Mesendoderm (in vitro differentiated cells): ENCODE measurements at regions not wholly inside any gene's neighbourhood (a gene's known extent, or its start where the extent isn't known, plus 50 kb on each side); places are given as distances from the start of the nearest gene placed in this dataset.

Experiments used
- DNase-seq: peaks from one replicate; pipeline ENCODE4 v3.0.0; 2013
- H2AK5ac ChIP-seq: 2 replicates; pipeline ENCODE4 v1.6.1; 2013; ENCODE audit warnings: low read length, inconsistent platforms
- H2BK120ac ChIP-seq: 2 replicates; pipeline ENCODE4 v1.6.1; 2013; ENCODE audit warnings: low read depth, mild to moderate bottlenecking, low read length, moderate library complexity, mixed read lengths
- H2BK15ac ChIP-seq: replicated peaks from 2 replicates; pipeline ENCODE4 v1.6.1; 2013; ENCODE audit warnings: low read depth, mild to moderate bottlenecking, moderate library complexity
- H2BK5ac ChIP-seq: 2 replicates; pipeline ENCODE4 v1.6.1; 2013; ENCODE audit warnings: low read length, inconsistent platforms
- H3K18ac ChIP-seq: 2 replicates; pipeline ENCODE4 v1.6.1; 2013; ENCODE audit warnings: mild to moderate bottlenecking, low read length, mixed read lengths
- H3K23ac ChIP-seq: one replicate; pipeline ENCODE4 v1.6.1; 2013; ENCODE audit warnings: low read length
- H3K27ac ChIP-seq: 2 replicates; pipeline ENCODE4 v1.5.1; 2013; ENCODE audit warnings: low read depth, mild to moderate bottlenecking, inconsistent platforms, low read length, moderate library complexity
- H3K27me3 ChIP-seq: 2 replicates; pipeline ENCODE4 v1.6.1; 2013; ENCODE audit warnings: low read length, control low read depth, mild to moderate bottlenecking, inconsistent platforms; ENCODE audit not compliant: insufficient read depth, poor library complexity
- H3K36me3 ChIP-seq: 2 replicates; pipeline ENCODE4 v1.6.1; 2013; ENCODE audit warnings: low read length, inconsistent platforms; ENCODE audit not compliant: control insufficient read depth, insufficient read depth
- H3K4ac ChIP-seq: one replicate; pipeline ENCODE4 v1.6.1; 2013; ENCODE audit warnings: low read depth, mild to moderate bottlenecking, low read length, moderate library complexity
- H3K4me1 ChIP-seq: 2 replicates; pipeline ENCODE4 v1.6.1; 2013; ENCODE audit warnings: low read depth, low read length, inconsistent platforms; ENCODE audit not compliant: control insufficient read depth
- H3K4me2 ChIP-seq: 2 replicates; pipeline ENCODE4 v1.6.1; 2013; ENCODE audit warnings: low read length
- H3K4me3 ChIP-seq: 2 replicates; pipeline ENCODE4 v1.5.1; 2013; ENCODE audit warnings: mild to moderate bottlenecking, low read length
- H3K56ac ChIP-seq: one replicate; pipeline ENCODE4 v1.6.1; 2013; ENCODE audit warnings: low read length
- H3K79me1 ChIP-seq: 2 replicates; pipeline ENCODE4 v1.6.1; 2013; ENCODE audit warnings: low read length, inconsistent platforms
- H3K79me2 ChIP-seq: 2 replicates; pipeline ENCODE4 v1.6.1; 2013; ENCODE audit warnings: mild to moderate bottlenecking, low read length; ENCODE audit not compliant: control insufficient read depth, insufficient read depth
- H3K9ac ChIP-seq: 2 replicates; pipeline ENCODE4 v1.6.1; 2013; ENCODE audit warnings: low read length, inconsistent platforms
- H4K5ac ChIP-seq: one replicate; pipeline ENCODE4 v1.6.1; 2013; ENCODE audit warnings: low read length
- H4K8ac ChIP-seq: one replicate; pipeline ENCODE4 v1.6.1; 2013; ENCODE audit warnings: low read depth, mild to moderate bottlenecking, control low read depth, low read length, moderate library complexity
- WGBS: extraction: QIAGEN DNeasy Blood & Tissue Kit; methylation state at CpG from one replicate; pipeline ENCODE4 v1.1.7; 2013; ENCODE audit warnings: low lambda C conversion rate, missing lambda C conversion rate; ENCODE audit not compliant: insufficient coverage; ENCODE audit errors: extremely low coverage; 5-methylcytosine and 5-hydroxymethylcytosine counted together

DNA sequence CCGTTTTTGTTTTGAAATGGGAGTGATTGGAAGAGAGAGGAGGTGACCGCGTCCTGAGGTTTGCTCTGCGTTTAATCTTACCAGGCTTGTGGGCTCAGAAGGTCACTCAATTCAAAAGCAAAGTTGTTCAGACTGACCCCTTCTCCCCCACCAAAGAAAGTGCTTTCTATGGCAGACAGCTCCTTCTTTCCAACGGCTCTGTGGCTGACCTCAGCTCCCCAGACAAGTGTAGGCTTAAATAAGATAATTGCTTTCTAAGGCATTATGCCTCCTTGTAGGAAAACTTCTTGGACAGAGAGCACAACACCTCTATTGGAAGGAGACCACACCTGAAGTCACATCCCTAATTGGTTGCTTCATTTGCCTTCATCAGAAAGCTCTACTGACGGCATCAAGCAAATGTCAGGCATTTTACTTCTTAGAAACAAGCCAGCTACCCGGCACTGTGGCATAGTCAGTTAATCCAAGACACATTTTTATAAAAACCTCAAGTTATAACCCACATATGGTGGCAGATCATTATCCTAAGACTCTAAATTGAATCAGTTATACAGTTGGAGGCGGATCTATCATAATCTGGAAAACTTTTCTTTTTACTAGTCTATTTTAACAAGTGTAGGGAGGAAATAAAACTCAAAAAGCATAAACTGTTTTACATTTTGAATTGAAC lies 94.9 kb downstream of the TMEM174 start:
- Histone ChIP-seq H3K4me1 (no peaks in the 10 kb centered on the region), H3K79me1 (no peaks in the 10 kb centered on the region), H3K9ac (no peak overlapping the region), H3K4me3 (no peak overlapping the region), H3K18ac (no peak overlapping the region), H2BK120ac (no peak overlapping the region), H2AK5ac (no peak overlapping the region), H3K4ac (no peak overlapping the region), H3K56ac (no peak overlapping the region), H3K23ac (no peak overlapping the region), H3K79me2 (no peaks in the 10 kb centered on the region), H2BK5ac (no peak overlapping the region), H2BK15ac (no peak overlapping the region), H3K27ac (no peak overlapping the region), H3K27me3 (no peaks in the 10 kb centered on the region), H3K36me3 (no peaks in the 10 kb centered on the region), H4K5ac (no peak overlapping the region), H3K4me2 (no peak overlapping the region), H4K8ac (no peak overlapping the region)
- no peak for DNase-seq
- no CpG with 5 or more reads among the region's 8 CpGs for WGBS

DNA sequence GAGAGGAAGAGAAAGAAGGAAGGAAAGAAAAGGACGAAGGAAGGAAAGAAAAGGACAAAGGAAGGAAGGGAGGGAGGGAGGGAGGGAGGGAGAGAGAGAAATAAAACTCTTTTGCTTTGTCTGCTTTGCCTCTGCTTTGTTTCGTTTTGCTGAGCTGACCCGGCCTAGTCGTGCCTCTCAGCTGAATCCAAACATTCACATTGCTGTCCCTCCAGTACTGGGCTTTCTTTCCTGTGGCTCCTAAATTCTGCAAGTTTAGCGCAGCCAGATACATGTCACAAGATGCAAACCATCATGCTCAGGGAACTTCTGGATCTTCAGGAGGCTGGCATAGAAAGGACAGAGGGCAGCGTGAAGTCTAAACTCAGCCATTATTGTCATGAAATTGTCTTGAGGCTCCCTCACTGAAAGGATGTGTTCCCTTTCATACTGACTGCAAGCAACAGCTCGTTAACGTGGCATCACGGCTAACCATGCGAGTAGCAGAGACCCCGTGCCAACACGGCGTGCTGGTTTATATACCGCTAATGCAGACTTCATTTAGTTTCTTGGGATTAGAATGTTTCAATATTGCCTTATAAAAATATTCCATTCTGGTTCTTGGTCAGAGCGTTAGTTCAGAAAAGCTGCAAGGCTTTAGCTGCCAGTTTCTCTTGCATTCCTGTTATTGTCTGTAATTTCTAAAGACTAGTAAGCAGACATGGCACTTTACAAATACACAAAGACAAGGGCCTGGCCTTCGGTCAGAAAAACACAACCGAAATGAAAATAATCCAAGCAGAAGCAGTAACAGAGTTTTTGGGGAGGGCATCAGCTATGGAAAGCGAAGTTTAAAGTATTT lies 94.2 kb downstream of the TMEM174 start:
- Histone ChIP-seq H3K56ac (no peak overlapping the region), H2BK120ac (no peak overlapping the region), H3K79me2 (no peaks in the 10 kb centered on the region), H3K79me1 (no peaks in the 10 kb centered on the region), H2BK15ac (no peak overlapping the region), H2AK5ac (no peak overlapping the region), H3K9ac (no peak overlapping the region), H3K4ac (no peak overlapping the region), H3K4me2 (no peak overlapping the region), H3K36me3 (no peaks in the 10 kb centered on the region), H3K4me1 (no peaks in the 10 kb centered on the region), H3K27ac (no peak overlapping the region), H4K8ac (no peak overlapping the region), H3K18ac (no peak overlapping the region), H4K5ac (no peak overlapping the region), H3K27me3 (no peaks in the 10 kb centered on the region), H3K23ac (no peak overlapping the region), H2BK5ac (no peak overlapping the region), H3K4me3 (no peak overlapping the region)
- no CpG with 5 or more reads among the region's 18 CpGs for WGBS
- no peak for DNase-seq

- Histone ChIP-seq H2AK5ac (no peak overlapping the region), H3K4ac (no peak overlapping the region), H3K4me2 (no peak overlapping the region), H3K79me1 (no peaks in the 10 kb centered on the region), H3K9ac (no peak overlapping the region), H3K79me2 (no peaks in the 10 kb centered on the region), H3K56ac (no peak overlapping the region), H3K18ac (no peak overlapping the region), H2BK5ac (no peak overlapping the region), H2BK15ac (no peak overlapping the region), H4K8ac (no peak overlapping the region), H3K4me3 (no peak overlapping the region), H3K36me3 (no peaks in the 10 kb centered on the region), H3K4me1 (no peaks in the 10 kb centered on the region), H3K27ac (no peak overlapping the region), H3K23ac (no peak overlapping the region), H3K27me3 (no peaks in the 10 kb centered on the region), H2BK120ac (no peak overlapping the region), H4K5ac (no peak overlapping the region)
- DNase-seq, result no peak
- WGBS, result no CpG with 5 or more reads among the region's 5 CpGs
These were observed 93.3 kb downstream of the TMEM174 start for GRCh38 chr5:73266176-73266738.

DNA sequence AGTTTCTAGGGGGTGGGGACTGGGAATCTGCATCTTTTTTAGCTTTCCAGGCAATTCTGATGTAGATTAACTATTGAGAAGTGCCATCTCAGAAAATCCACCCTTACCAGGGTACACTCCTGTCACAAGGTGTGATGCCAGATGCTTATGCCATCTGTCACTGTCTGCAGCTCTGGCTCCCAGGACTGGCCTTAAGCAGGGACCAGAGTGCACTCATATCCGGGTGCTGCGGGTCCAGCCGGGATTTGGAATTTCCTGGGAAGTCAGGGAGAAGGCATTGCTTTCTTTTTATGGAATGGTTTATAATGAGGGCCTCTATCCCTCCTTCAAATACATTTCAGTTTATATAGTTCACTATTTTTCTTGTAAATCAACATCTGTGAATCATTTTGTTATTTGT lies 92.6 kb downstream of the TMEM174 start:
- Histone ChIP-seq H3K9ac (no peak overlapping the region), H3K4me1 (no peaks in the 10 kb centered on the region), H3K18ac (no peak overlapping the region), H2AK5ac (no peak overlapping the region), H3K4ac (no peak overlapping the region), H4K5ac (no peak overlapping the region), H3K4me2 (no peak overlapping the region), H3K79me2 (no peaks in the 10 kb centered on the region), H3K4me3 (no peak overlapping the region), H3K79me1 (no peaks in the 10 kb centered on the region), H2BK120ac (no peak overlapping the region), H3K27ac (no peak overlapping the region), H2BK5ac (no peak overlapping the region), H3K27me3 (no peaks in the 10 kb centered on the region), H4K8ac (no peak overlapping the region), H3K56ac (no peak overlapping the region), H3K36me3 (no peaks in the 10 kb centered on the region), H3K23ac (no peak overlapping the region), H2BK15ac (no peak overlapping the region)
- DNase-seq, result no peak
- WGBS, result no CpG with 5 or more reads among the region's 3 CpGs

DNA sequence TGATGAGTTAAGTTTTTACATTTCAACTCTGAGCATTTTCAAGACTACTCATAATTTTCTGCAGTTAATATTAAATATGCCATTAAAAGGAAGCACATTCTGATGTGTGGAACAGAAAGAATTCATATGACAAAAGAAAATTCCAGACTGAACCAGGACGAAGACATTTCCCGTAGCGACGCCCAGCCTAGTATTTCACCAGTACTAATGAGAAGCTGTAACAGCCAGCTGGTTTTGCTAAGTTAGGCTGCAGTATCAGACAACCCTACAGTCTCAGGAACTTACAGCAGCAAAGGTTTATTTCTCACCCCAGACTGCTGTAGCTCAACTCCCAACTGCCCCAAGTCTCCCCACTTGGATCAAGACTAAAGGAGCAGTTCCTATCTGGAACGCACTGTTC lies 91.6 kb downstream of the TMEM174 start:
- Histone ChIP-seq H3K9ac (no peak overlapping the region), H3K27me3 (no peaks in the 10 kb centered on the region), H3K18ac (no peak overlapping the region), H3K79me2 (no peaks in the 10 kb centered on the region), H4K8ac (no peak overlapping the region), H4K5ac (no peak overlapping the region), H3K27ac (no peak overlapping the region), H3K79me1 (no peaks in the 10 kb centered on the region), H2BK5ac (no peak overlapping the region), H2AK5ac (no peak overlapping the region), H3K4ac (no peak overlapping the region), H3K56ac (no peak overlapping the region), H3K4me1 (no peaks in the 10 kb centered on the region), H2BK15ac (no peak overlapping the region), H3K36me3 (no peaks in the 10 kb centered on the region), H3K23ac (no peak overlapping the region), H3K4me2 (no peak overlapping the region), H3K4me3 (no peak overlapping the region), H2BK120ac (no peak overlapping the region)
- WGBS, result no CpG with 5 or more reads among the region's 5 CpGs
- no peak for DNase-seq
